NB4 (cell line): ENCODE measurements at regions not wholly inside any gene's neighbourhood (a gene's known extent, or its start where the extent isn't known, plus 50 kb on each side); places are given as distances from the start of the nearest gene placed in this dataset.

ENCODE experiments used
- MAX ChIP-seq: IDR thresholded peaks from 2 replicates; pipeline ENCODE4 v1.6.1; 2011; ENCODE audit warnings: low read depth, low read length
- MYC ChIP-seq: IDR thresholded peaks from 2 replicates; pipeline ENCODE4 v1.6.1; 2011; ENCODE audit warnings: low read depth, low read length
- POLR2A ChIP-seq: IDR thresholded peaks from 2 replicates; pipeline ENCODE4 v1.6.1; 2011; ENCODE audit warnings: mild to moderate bottlenecking; ENCODE audit not compliant: insufficient read length; ENCODE audit errors: extremely low read depth
- TF ChIP-seq, protein P1 (sequence below): IDR thresholded peaks from one replicate; pipeline ENCODE4 v1.5.1; 2012; ENCODE audit warnings: low read depth, low read length

- TF ChIP-seq, protein P1, sequence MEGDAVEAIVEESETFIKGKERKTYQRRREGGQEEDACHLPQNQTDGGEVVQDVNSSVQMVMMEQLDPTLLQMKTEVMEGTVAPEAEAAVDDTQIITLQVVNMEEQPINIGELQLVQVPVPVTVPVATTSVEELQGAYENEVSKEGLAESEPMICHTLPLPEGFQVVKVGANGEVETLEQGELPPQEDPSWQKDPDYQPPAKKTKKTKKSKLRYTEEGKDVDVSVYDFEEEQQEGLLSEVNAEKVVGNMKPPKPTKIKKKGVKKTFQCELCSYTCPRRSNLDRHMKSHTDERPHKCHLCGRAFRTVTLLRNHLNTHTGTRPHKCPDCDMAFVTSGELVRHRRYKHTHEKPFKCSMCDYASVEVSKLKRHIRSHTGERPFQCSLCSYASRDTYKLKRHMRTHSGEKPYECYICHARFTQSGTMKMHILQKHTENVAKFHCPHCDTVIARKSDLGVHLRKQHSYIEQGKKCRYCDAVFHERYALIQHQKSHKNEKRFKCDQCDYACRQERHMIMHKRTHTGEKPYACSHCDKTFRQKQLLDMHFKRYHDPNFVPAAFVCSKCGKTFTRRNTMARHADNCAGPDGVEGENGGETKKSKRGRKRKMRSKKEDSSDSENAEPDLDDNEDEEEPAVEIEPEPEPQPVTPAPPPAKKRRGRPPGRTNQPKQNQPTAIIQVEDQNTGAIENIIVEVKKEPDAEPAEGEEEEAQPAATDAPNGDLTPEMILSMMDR: no peak
- no peak for TF ChIP-seq POLR2A
- TF ChIP-seq MYC: no peak
- no peak for TF ChIP-seq MAX
These were observed 152.2 kb upstream of the RFC3 start for GRCh38 chr13:33665626-33666175.
